Panc1 (cell line): ENCODE measurements at regions not wholly inside any gene's neighbourhood (a gene's known extent, or its start where the extent isn't known, plus 50 kb on each side); places are given as distances from the start of the nearest gene placed in this dataset.

ENCODE experiments used
- ATAC-seq: fragments of 200-7000 bp; cut with Tn5 transposase; 2 replicates; pipeline ENCODE4 v1.9.1; 2020; ENCODE audit warnings: mild to moderate bottlenecking, moderate library complexity
- BruUV-seq: library from RNA; stranded (reverse); fragments of 400-500 nt; replicated peaks from 2 replicates; lab custom pipeline; 2021; lab: Mats Ljungman, UMichigan
- CTCF ChIA-PET: fragments of 300-600 bp; sonication (Branson Sonifier 250); formaldehyde crosslinking; loops from one replicate; lab custom pipeline; 2022; ENCODE audit warnings: antibody characterized with exemption; lab: Charles Lee
- POLR2A ChIA-PET: fragments of 300-600 bp; sonication (Branson Sonifier 250); formaldehyde crosslinking; loops from one replicate; lab custom pipeline; 2022; ENCODE audit warnings: antibody characterized with exemption; lab: Charles Lee
- DNase-seq: peaks from one replicate; pipeline ENCODE4 v3.0.0-alpha.2; 2010; ENCODE audit warnings: low read depth, low spot score
- H3K27ac ChIP-seq: 2 replicates; pipeline ENCODE4 v1.5.1; 2011; ENCODE audit warnings: mild to moderate bottlenecking, low read length, inconsistent platforms
- H3K27me3 ChIP-seq: fragments of 200-500 bp; sonication (Bioruptor generic); 2 replicates; pipeline ENCODE4 v1.6.0; 2014; ENCODE audit warnings: low read length, inconsistent platforms; ENCODE audit not compliant: control insufficient read depth, insufficient read depth
- H3K36me3 ChIP-seq: fragments of 200-500 bp; sonication (Bioruptor generic); 2 replicates; pipeline ENCODE4 v1.5.1; 2014; ENCODE audit warnings: inconsistent platforms, mild to moderate bottlenecking, low read length, moderate library complexity; ENCODE audit not compliant: control insufficient read depth, insufficient read depth
- H3K4me1 ChIP-seq: 2 replicates; pipeline ENCODE4 v1.5.1; 2011; ENCODE audit warnings: inconsistent platforms, mild to moderate bottlenecking, low read length, moderate library complexity; ENCODE audit not compliant: control insufficient read depth, insufficient read depth
- H3K4me3 ChIP-seq, 2 experiments: 2 replicates each; pipeline ENCODE4 v1.5.1; 2011 to 2012; ENCODE audit warnings: low read depth in 2 of 2, low read length in 2 of 2, mild to moderate bottlenecking in 2 of 2, inconsistent platforms in 1 of 2, moderate library complexity in 1 of 2
- H3K9me3 ChIP-seq: fragments of 200-500 bp; sonication (Bioruptor generic); 2 replicates; pipeline ENCODE4 v1.5.1; 2014; ENCODE audit warnings: low read depth, mild to moderate bottlenecking, inconsistent platforms, low read length, moderate library complexity; ENCODE audit not compliant: control insufficient read depth, insufficient read depth
- CTCF ChIP-seq: fragments of 450-650 bp; IDR thresholded peaks from 2 replicates; pipeline ENCODE4 v1.5.1; 2017; ENCODE audit warnings: mild to moderate bottlenecking
- POLR2AphosphoS5 ChIP-seq: IDR thresholded peaks from 2 replicates; pipeline ENCODE4 v1.6.1; 2012; ENCODE audit warnings: mild to moderate bottlenecking, low read depth, low read length, moderate library complexity
- REST ChIP-seq, 2 experiments: IDR thresholded peaks; 2 replicates each; pipeline ENCODE4 v1.6.1; 2011 to 2012; ENCODE audit warnings: low read depth in 2 of 2, control low read depth in 1 of 2, low read length in 1 of 2, mild to moderate bottlenecking in 1 of 2, moderate library complexity in 1 of 2; ENCODE audit not compliant: insufficient read depth in 1 of 2
- SIN3A ChIP-seq: IDR thresholded peaks from 2 replicates; pipeline ENCODE4 v1.6.1; 2012; ENCODE audit warnings: low read depth, mild to moderate bottlenecking, low read length, moderate library complexity, borderline replicate concordance; ENCODE audit not compliant: insufficient read depth
- TCF7L2 ChIP-seq: IDR thresholded peaks from 2 replicates; pipeline ENCODE4 v1.6.1; 2011; ENCODE audit warnings: mild to moderate bottlenecking, low read depth, low read length, inconsistent platforms
- in situ Hi-C: cut with HindIII; loops from 2 replicates; pipeline ENCODE4 v1.10.0; 2016; ENCODE audit warnings: low sequenced_read_pairs, low pct_unique_long_range_greater_than_20kb
- intact Hi-C: fragments of 100-400 bp; cut with micrococcal nuclease; formaldehyde crosslinking; loops from one replicate; pipeline ENCODE4 v1.10.0; 2022; ENCODE audit not compliant: unreplicated experiment

DNA sequence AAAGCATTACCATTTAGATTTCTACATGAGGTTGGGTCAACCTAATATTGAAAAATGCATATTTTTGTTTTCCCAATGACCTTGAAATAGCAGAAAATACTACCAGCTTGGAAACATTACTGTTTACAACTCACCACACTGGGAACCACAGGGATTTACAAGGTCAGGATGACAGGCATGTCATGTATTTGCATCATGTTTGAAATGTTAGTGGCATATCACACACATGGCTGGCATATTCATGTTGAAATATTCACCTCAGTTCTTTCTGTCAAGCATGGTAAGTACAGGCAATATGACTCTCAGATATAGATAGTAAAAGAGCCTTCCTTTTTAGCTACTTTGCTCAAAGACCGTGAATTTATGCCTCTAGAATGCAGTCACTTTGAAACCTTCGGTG is 593.5 kb downstream of the NOVA1 start:
- ChIA-PET POLR2A (no interaction called here), CTCF (interaction anchor here (0.5 to 0.6 kb wide), 2 partner anchors 306 to 1174 kb away, joined by 4 to 6 read pairs; no protein-coding TSS in a partner anchor)
- no TSS peak for BruUV-seq
- no peak for ATAC-seq
- no peak overlapping the region for H3K4me3 ChIP-seq
- TF ChIP-seq REST (IDR thresholded peaks at IDR 0.05; ENCODE audit: insufficient read depth in 1 of 2, low read depth in 2 of 2, low read length in 1 of 2) (no peak), SIN3A (no peak), CTCF (no peak), TCF7L2 (no peak), POLR2AphosphoS5 (no peak)
- intact Hi-C loops (no loop called here), in situ Hi-C loops (no loop called here)
- no peaks in the 10 kb centered on the region for H3K9me3 ChIP-seq
- no peaks in the 10 kb centered on the region for H3K36me3 ChIP-seq
- no peak overlapping the region for H3K27ac ChIP-seq
- H3K27me3 ChIP-seq: no peaks in the 10 kb centered on the region
- DNase-seq: no peak
- no peaks in the 10 kb centered on the region for H3K4me1 ChIP-seq

DNA sequence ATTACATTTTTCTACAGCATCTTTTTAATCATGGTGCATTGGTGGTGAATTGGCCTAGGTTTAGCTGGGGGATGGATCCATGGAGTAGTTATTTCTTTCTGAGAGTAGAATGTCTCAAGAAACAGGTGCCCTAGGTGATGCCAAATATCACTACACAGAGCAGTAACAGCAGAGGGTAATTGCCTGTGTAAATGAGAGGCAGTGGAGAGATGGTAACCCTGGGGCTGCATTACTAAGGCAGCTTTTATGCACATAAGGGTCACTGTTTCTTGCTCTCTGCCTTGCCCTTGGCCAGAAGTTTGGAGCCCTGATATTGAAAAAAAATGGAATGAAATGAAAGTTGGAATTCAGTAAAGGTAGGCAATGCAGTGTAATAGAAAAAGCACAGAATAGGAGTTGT is 604.0 kb downstream of the NOVA1 start:
- POLR2A ChIA-PET: no interaction called here
- Histone ChIP-seq H3K27ac (no peak overlapping the region), H3K9me3 (no peaks in the 10 kb centered on the region), H3K27me3 (no peaks in the 10 kb centered on the region), H3K36me3 (no peaks in the 10 kb centered on the region), H3K4me1 (no peaks in the 10 kb centered on the region), H3K4me3 (no peak overlapping the region)
- intact Hi-C loops: no loop called here
- in situ Hi-C loops: no loop called here
- no TSS peak for BruUV-seq
- TF ChIP-seq TCF7L2 (no peak), CTCF (no peak), POLR2AphosphoS5 (no peak), SIN3A (no peak), REST (IDR thresholded peaks at IDR 0.05; ENCODE audit: insufficient read depth in 1 of 2, low read depth in 2 of 2, low read length in 1 of 2) (no peak)
- ATAC-seq (no peak), DNase-seq (no peak)
- CTCF ChIA-PET: interaction anchor here (0.6 kb wide), 1 partner anchor 157 kb away, joined by 4 read pairs; no protein-coding TSS in a partner anchor
